ENCODE measurements at regions not wholly inside any gene's neighbourhood (a gene's known extent, or its start where the extent isn't known, plus 50 kb on each side); places are given as distances from the start of the nearest gene placed in this dataset.

- TF ChIP-seq YY1 (IDR thresholded peaks at IDR 0.05; ENCODE audit: low read depth) = no peak
- TF ChIP-seq NFIC (IDR thresholded peaks at IDR 0.05) = no peak
- no peak for TF ChIP-seq RAD21 (IDR thresholded peaks at IDR 0.05; ENCODE audit: low read depth)
- no peak for TF ChIP-seq USF1 (IDR thresholded peaks at IDR 0.05)
Observed at GRCh38 chr2:194003911-194004310, 1653.1 kb upstream of the SLC39A10 start.
